RWPE1 (cell line): ENCODE measurements at regions not wholly inside any gene's neighbourhood (a gene's known extent, or its start where the extent isn't known, plus 50 kb on each side); places are given as distances from the start of the nearest gene placed in this dataset.

ENCODE experiments used
- CTCF ChIA-PET: fragments of 350-600 bp; sonication (Branson Sonifier 250); formaldehyde crosslinking; extraction: SDS; loops from one replicate; lab custom pipeline; 2021; lab: Yijun Ruan, JAX
- POLR2A ChIA-PET: fragments of 400-600 bp; formaldehyde crosslinking; extraction: SDS; loops from one replicate; lab custom pipeline; 2020; ENCODE audit warnings: antibody characterized with exemption; ENCODE audit not compliant: low non-redundant PET; lab: Yijun Ruan, JAX
- DNase-seq: peaks from one replicate; pipeline ENCODE4 v3.0.0; 2012; ENCODE audit warnings: low spot score
- H3K27ac ChIP-seq: fragments of 450-650 bp; 2 replicates; pipeline ENCODE4 v1.5.1; 2017
- TF ChIP-seq, protein P1 (sequence below): fragments of 450-650 bp; conservative IDR thresholded peaks from 2 replicates; pipeline ENCODE4 v1.5.1; 2017; ENCODE audit warnings: low read depth, mild to moderate bottlenecking

DNA sequence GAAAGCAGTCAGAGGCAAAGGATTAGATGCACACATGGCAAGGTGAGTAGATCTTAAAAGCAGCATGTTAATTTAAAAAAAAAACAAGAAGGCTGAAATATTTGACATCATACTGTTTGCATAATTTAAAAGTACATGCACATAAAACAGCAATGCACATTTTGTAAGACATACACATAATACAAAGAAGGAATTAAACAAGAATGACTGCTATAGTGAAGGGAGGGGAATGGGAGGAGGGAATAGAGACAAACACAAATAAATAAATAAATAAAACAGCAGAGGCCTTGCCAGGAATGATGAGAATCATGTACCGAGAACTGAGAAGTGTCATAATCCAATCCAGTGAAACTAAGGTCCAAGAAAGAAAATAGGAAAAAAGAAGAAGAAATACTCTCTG lies 486.2 kb upstream of the API5 start:
- CTCF ChIA-PET: no interaction called here

DNA sequence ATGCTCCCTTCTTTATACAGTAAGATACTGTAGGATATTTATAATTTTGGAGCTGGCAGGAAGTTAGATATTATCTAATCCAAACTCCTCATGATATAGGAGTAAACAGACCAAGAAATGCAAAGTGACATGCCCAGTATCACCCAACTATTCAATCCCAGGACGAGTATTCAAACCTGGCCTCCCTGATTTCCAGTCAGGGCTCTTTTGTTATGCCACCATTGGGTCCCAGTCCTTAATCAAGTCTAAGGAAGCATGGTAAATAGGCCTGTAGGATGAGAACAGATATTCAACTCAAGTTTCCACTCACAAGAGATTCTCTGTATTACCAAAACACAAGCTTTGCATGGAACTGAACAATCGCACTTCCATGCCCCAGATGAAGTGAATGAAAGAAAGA lies 484.0 kb upstream of the API5 start:
- TF ChIP-seq, protein P1, sequence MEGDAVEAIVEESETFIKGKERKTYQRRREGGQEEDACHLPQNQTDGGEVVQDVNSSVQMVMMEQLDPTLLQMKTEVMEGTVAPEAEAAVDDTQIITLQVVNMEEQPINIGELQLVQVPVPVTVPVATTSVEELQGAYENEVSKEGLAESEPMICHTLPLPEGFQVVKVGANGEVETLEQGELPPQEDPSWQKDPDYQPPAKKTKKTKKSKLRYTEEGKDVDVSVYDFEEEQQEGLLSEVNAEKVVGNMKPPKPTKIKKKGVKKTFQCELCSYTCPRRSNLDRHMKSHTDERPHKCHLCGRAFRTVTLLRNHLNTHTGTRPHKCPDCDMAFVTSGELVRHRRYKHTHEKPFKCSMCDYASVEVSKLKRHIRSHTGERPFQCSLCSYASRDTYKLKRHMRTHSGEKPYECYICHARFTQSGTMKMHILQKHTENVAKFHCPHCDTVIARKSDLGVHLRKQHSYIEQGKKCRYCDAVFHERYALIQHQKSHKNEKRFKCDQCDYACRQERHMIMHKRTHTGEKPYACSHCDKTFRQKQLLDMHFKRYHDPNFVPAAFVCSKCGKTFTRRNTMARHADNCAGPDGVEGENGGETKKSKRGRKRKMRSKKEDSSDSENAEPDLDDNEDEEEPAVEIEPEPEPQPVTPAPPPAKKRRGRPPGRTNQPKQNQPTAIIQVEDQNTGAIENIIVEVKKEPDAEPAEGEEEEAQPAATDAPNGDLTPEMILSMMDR: no peak
- no peak overlapping the region for H3K27ac ChIP-seq
- no peak for DNase-seq
- CTCF ChIA-PET: no interaction called here
- POLR2A ChIA-PET: no interaction called here

More for the DNA sequence above, 486.2 kb upstream of the API5 start:
- TF ChIP-seq, protein P1: no peak
- H3K27ac ChIP-seq: no peak overlapping the region
- POLR2A ChIA-PET: interaction anchor here (0.6 kb wide), 1 partner anchor 196 kb away, joined by 3 read pairs; no protein-coding TSS in a partner anchor
- DNase-seq: no peak

DNA sequence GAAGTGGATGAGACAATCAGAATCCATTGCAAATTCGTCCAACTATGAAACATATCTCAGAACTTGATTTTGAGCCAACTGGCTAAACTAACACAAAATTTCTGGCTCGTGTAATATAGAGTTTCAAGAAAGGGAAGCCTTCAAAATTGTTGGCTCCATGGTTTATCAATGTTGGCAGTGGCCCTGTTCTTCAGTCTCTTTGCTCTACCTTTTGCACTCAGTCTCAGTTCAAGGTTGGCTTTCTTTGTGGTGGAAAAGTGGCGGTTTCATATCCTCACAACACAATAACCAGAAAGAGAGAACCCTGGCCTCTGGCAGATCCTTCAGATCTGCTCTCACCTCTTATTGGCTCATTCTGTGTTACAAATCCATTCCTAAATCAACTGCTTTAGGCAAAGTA lies 473.8 kb upstream of the API5 start:
- no peak for DNase-seq
- POLR2A ChIA-PET: no interaction called here
- TF ChIP-seq, protein P1: no peak
- CTCF ChIA-PET: no interaction called here
- H3K27ac ChIP-seq: no peak overlapping the region

DNA sequence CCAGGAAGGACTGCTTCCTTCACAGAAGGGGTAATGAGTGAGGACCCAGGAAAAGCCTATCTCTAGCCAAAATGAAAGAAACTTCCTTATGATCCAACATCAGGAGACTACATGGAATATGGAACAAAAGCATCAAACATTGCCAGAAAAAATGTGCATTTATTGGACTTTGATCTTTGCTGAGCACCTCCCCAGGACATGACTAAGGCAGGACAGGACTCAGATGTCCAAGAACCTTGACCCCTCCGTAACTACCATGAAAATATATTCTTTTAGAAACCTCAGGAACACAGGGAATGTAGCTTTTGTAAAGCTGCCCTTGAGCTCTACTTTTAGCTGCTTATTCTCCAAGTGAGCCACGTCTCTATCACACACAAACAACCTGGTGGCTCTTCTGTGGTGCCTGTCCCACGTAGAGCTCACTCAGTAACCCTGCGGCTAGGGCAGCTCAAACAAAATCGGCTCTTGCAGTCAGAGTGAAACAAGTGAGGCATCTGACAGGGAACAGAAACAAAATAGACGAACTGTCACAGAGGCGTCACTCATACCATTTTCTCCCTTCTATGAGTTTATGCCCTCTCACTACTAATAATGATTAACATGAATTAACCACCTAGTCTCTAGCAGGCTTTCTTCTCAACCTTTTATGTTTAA lies 471.5 kb upstream of the API5 start:
- ChIA-PET CTCF (interaction anchor here (0.7 kb wide), 1 partner anchor 24 kb away, joined by 4 read pairs; no protein-coding TSS in a partner anchor), POLR2A (no interaction called here)
- DNase-seq: no peak
- H3K27ac ChIP-seq: no peak overlapping the region
- TF ChIP-seq, protein P1: no peak

DNA sequence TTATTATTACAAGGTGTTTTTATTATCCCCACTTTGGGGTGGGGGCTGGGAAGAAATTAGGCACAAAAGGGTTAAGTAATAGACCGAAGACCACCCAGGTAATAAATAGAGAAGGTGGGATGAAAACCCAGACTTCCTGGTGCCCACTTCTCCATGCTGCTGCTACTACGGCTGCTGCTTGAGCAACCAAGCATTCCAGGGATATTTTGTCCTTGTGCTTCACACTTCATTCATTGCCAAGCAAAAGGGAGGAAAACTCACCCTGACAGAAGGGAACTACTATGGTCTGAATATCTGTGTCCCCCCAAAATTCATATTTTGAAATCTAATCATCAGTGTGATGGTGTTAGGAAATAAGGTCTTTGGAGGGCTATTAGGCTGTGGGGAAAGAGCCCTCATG lies 470.9 kb upstream of the API5 start:
- TF ChIP-seq, protein P1: no peak
- ChIA-PET POLR2A (interaction anchor here (0.6 kb wide), 1 partner anchor 705 kb away, joined by 3 read pairs; no protein-coding TSS in a partner anchor), CTCF (no interaction called here)
- DNase-seq: no peak
- H3K27ac ChIP-seq: no peak overlapping the region

DNA sequence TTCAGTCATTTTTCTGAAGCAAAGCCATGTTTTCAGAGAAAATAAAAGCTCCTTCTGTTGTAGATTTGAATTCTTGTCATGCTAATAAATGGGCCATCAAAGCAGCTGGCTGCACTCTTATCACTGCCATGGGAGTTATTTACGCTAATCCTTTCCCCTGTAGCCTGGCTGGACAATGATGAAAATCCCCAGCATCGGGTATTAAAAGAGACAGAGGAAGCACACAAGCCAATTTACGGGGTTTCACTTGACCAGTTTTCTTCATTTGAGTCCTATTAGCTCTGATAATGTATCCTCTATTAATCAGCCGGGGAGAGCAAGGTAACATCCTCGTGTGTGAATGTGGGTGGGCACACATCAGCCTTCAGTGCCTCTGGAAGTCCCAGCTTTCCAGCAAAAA lies 470.2 kb upstream of the API5 start:
- no peak overlapping the region for H3K27ac ChIP-seq
- ChIA-PET POLR2A (interaction anchor here (0.6 kb wide), 1 partner anchor 706 kb away, joined by 3 read pairs; no protein-coding TSS in a partner anchor), CTCF (no interaction called here)
- no peak for DNase-seq
- TF ChIP-seq, protein P1: no peak
